ENCODE measurements at regions not wholly inside any gene's neighbourhood (a gene's known extent, or its start where the extent isn't known, plus 50 kb on each side); places are given as distances from the start of the nearest gene placed in this dataset.
A peak's percentile ranks its signal among the peaks of the same experiment; 100 is the strongest.

GRCh38 chr5:103498800-103499551 is 63.6 kb downstream of the NUDT12 start:
- no peak for DNase-seq

- no peak for DNase-seq
Measured at GRCh38 chr5:103498211-103498610, 64.4 kb downstream of the NUDT12 start.

- DNase-seq: no peak
Measured at GRCh38 chr5:103497781-103498180, 64.8 kb downstream of the NUDT12 start.

GRCh38 chr5:103490030-103490739 is 72.4 kb downstream of the NUDT12 start:
- DNase-seq: no peak

GRCh38 chr5:103489307-103489706 is 73.3 kb downstream of the NUDT12 start:
- no peak for DNase-seq

GRCh38 chr5:103487822-103488493 is 74.6 kb downstream of the NUDT12 start:
- DNase-seq: no peak

GRCh38 chr5:103487218-103487617 is 75.4 kb downstream of the NUDT12 start:
- DNase-seq: no peak

- no peak for DNase-seq
Measured at GRCh38 chr5:103486739-103487138, 75.8 kb downstream of the NUDT12 start.

- no peak for DNase-seq
Measured at GRCh38 chr5:103480246-103480645, 82.3 kb downstream of the NUDT12 start.

GRCh38 chr5:103477678-103478077 is 84.9 kb downstream of the NUDT12 start:
- DNase-seq: no peak

GRCh38 chr5:103476811-103477210 is 85.8 kb downstream of the NUDT12 start:
- DNase-seq: no peak

GRCh38 chr5:103475629-103476240 is 86.9 kb downstream of the NUDT12 start:
- DNase-seq: peak; percentile 8 to 65 (median 61)

- no peak for DNase-seq
Measured at GRCh38 chr5:103474677-103475076, 87.9 kb downstream of the NUDT12 start.

- DNase-seq: no peak
Measured at GRCh38 chr5:103473725-103474124, 88.9 kb downstream of the NUDT12 start.

- DNase-seq: no peak
Measured at GRCh38 chr5:103472830-103473229, 89.8 kb downstream of the NUDT12 start.

- no peak for DNase-seq
Measured at GRCh38 chr5:103472265-103472664, 90.3 kb downstream of the NUDT12 start.

- no peak for DNase-seq
Measured at GRCh38 chr5:103469288-103470040, 93.1 kb downstream of the NUDT12 start.

GRCh38 chr5:103467831-103468230 is 94.8 kb downstream of the NUDT12 start:
- DNase-seq: no peak

GRCh38 chr5:103466495-103466894 is 96.1 kb downstream of the NUDT12 start:
- DNase-seq: no peak

GRCh38 chr5:103465891-103466290 is 96.7 kb downstream of the NUDT12 start:
- no peak for DNase-seq

GRCh38 chr5:103464835-103465484 is 97.6 kb downstream of the NUDT12 start:
- no peak for DNase-seq

- no peak for DNase-seq
Measured at GRCh38 chr5:103463261-103463660, 99.3 kb downstream of the NUDT12 start.
